ENCODE measurements at regions not wholly inside any gene's neighbourhood (a gene's known extent, or its start where the extent isn't known, plus 50 kb on each side); places are given as distances from the start of the nearest gene placed in this dataset.

- TF ChIP-seq, protein P1, sequence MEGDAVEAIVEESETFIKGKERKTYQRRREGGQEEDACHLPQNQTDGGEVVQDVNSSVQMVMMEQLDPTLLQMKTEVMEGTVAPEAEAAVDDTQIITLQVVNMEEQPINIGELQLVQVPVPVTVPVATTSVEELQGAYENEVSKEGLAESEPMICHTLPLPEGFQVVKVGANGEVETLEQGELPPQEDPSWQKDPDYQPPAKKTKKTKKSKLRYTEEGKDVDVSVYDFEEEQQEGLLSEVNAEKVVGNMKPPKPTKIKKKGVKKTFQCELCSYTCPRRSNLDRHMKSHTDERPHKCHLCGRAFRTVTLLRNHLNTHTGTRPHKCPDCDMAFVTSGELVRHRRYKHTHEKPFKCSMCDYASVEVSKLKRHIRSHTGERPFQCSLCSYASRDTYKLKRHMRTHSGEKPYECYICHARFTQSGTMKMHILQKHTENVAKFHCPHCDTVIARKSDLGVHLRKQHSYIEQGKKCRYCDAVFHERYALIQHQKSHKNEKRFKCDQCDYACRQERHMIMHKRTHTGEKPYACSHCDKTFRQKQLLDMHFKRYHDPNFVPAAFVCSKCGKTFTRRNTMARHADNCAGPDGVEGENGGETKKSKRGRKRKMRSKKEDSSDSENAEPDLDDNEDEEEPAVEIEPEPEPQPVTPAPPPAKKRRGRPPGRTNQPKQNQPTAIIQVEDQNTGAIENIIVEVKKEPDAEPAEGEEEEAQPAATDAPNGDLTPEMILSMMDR (IDR thresholded peaks at IDR 0.05) = no peak
- no peak for TF ChIP-seq POLR2A (IDR thresholded peaks at IDR 0.05)
- no peak for TF ChIP-seq POLR2AphosphoS5 (IDR thresholded peaks at IDR 0.05)
Measured at GRCh38 chr15:69855258-69856000, 242.3 kb downstream of the TLE3 start.

Data from sigmoid colon (tissue), 4 donors.